Small intestine (tissue), 7 donors: ENCODE measurements at regions not wholly inside any gene's neighbourhood (a gene's known extent, or its start where the extent isn't known, plus 50 kb on each side); places are given as distances from the start of the nearest gene placed in this dataset.

ENCODE experiments used
- DNase-seq, 2 donors: peaks; one replicate each; pipeline versions ENCODE4 v3.0.0 to v3.0.0-alpha.2; 2013
- FAIRE-seq: peaks from 2 replicates; lab custom pipeline; 2012; peaks lifted over from hg19 to GRCh38; lab: Jason Lieb, UNC
- H3K27ac ChIP-seq, 3 donors: one replicate each; pipeline ENCODE4 v1.5.1; 2013; ENCODE audit warnings: low read length in 2 of 3, mild to moderate bottlenecking in 2 of 3, control low read depth in 1 of 3, inconsistent platforms in 1 of 3, low read depth in 1 of 3, moderate library complexity in 1 of 3
- H3K27me3 ChIP-seq, 3 donors: one replicate each; pipeline ENCODE4 v1.6.1; 2013; ENCODE audit warnings: low read length in 3 of 3, inconsistent platforms in 1 of 3; ENCODE audit not compliant: control insufficient read depth in 3 of 3, insufficient read depth in 3 of 3
- H3K36me3 ChIP-seq, 3 donors: one replicate each; pipeline ENCODE4 v1.6.1; 2013; ENCODE audit warnings: low read length in 3 of 3, inconsistent platforms in 1 of 3, low read depth in 1 of 3, mild to moderate bottlenecking in 1 of 3, moderate library complexity in 1 of 3; ENCODE audit not compliant: control insufficient read depth in 3 of 3, insufficient read depth in 2 of 3
- H3K4me1 ChIP-seq, 3 donors: one replicate each; pipeline ENCODE4 v1.6.1; 2013; ENCODE audit warnings: low read length in 2 of 3, inconsistent platforms in 1 of 3, low read depth in 1 of 3, mild to moderate bottlenecking in 1 of 3, moderate library complexity in 1 of 3; ENCODE audit not compliant: control insufficient read depth in 3 of 3, insufficient read depth in 2 of 3
- H3K4me3 ChIP-seq, 3 donors: one replicate each; pipeline ENCODE4 v1.5.1; 2013; ENCODE audit warnings: low read length in 3 of 3, control low read depth in 1 of 3, inconsistent platforms in 1 of 3, low read depth in 1 of 3, mild to moderate bottlenecking in 1 of 3, moderate library complexity in 1 of 3
- H3K9me3 ChIP-seq, 2 donors: one replicate each; pipeline ENCODE4 v1.6.1; 2013; ENCODE audit warnings: low read depth in 1 of 2, low read length in 1 of 2; ENCODE audit not compliant: control insufficient read depth in 2 of 2, insufficient read depth in 1 of 2
- WGBS, 3 donors: extraction: QIAGEN DNeasy Blood & Tissue Kit; methylation state at CpG; one replicate each; pipeline ENCODE4 v1.1.7; 2013; 5-methylcytosine and 5-hydroxymethylcytosine counted together
- donor health status: healthy with polysubstance abuse.
- donor health status: control.
- donor health status: control.
- donor health status: Bipolar disorder and iron deficiency.
- donor health status: healthy.

DNA sequence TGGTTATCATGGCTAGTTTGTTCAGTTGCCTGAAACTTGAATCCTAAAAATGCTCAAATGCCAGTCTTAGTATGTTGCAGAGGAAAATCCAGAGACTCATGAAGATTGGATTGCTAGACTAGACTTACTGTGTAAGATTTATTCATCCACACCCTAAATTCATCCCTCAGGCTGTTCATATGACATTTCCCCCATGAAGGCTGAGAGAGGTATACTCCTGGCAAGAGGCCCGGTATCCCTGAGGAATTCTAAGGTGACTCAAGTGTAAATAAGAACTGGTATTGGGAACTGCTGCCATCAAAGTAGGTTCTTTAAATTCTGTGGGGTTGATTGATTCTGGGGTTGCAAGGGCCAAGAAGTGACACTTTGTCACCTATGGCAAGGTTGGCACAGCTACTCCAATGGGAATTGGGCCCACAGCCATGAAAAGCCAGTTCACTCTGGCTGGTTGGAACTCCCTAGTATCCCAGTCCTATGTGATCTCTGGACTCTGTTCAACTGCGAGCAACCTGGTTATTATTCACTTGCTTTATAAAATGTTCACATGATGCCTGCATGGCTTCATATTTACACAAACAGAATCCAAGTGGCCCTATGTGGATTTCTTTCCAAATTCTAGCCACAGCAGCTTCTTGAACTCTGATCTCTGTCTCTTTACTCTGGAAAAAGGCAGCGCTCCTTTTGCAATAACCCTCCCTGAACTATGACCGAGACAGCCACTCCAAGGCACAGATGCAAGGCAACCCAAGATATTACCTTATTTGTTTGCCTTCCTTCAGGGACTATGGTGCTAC lies 429.1 kb downstream of the CBLN2 start:
- Histone ChIP-seq H3K27me3 (no peaks in the 10 kb centered on the region), H3K4me3 (no peak overlapping the region), H3K36me3 (no peaks in the 10 kb centered on the region), H3K27ac (peak overlapping the region in 1 of 3 donors; percentile 82), H3K9me3 (no peaks in the 10 kb centered on the region), H3K4me1 (peaks cover 0 to 7% (median 0%) of the 10 kb centered on the region in 3 donors)
- DNase-seq (peak in 1 of 2 donors; percentile 58), FAIRE-seq (no peak)
- 35 to 67% (median 41%) methylated on average over 4 of the region's 4 CpGs for WGBS, 3 donors

DNA sequence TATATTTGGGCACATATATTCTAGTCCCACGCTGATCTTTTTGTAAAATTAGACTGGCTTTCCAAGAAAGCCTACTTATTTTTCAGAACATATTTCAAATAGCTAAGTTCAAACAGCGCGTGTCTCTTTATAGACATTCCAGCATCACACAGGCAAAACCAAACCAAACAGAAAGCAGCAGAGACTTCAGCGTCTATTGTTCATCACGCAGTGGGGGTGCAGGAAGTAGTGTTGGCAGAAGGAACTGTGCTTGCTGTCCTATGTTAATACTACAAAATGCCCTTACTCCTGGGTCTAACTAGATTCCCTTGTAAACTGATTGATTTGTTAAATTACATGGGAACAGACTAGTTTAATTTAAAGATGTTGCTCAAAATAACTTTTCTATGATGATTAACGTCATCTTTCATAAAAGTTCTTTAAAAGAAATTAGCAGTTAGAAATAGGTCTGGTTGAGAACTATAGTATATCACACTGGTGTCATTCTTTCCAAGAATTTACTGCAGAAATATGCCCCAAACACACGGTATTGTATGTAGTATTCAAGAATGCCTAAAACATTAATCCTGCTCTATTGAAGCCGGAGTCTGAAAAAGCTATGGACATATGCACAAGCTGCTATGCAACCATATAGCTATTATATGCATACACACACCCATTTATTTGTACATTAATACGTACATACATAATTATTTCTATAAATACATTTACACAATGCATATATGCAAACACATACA lies 436.3 kb downstream of the CBLN2 start:
- WGBS, 3 donors = 34 to 49% (median 38%) methylated on average over 9 of the region's 9 CpGs
- FAIRE-seq = no peak

DNA sequence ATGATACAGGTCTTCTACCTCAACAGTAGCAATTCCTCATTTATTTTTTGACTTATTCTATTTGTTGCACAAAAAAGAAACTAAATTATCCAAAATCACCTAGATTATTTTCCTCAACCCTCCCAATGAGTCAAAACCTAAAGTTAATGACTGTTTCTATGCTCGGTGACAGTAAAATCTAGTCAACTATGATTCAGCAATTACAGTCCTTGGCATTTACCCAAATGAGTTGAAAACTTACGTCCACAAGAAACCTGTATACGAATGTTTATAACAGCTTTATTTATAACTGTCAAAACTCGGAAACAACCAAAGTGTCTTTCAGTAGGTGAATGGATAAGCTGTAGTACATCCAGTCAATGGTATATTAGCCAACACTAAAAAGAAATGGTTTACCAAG lies 439.3 kb downstream of the CBLN2 start:
- FAIRE-seq (no peak), DNase-seq (no peak)
- H3K4me1 ChIP-seq = no peaks in the 10 kb centered on the region
- H3K27ac ChIP-seq = no peak overlapping the region
- H3K4me3 ChIP-seq = no peak overlapping the region
- no peaks in the 10 kb centered on the region for H3K36me3 ChIP-seq
- WGBS, 3 donors = 68 to 82% (median 82%) methylated on average over 4 of the region's 4 CpGs
- H3K27me3 ChIP-seq = no peaks in the 10 kb centered on the region
- H3K9me3 ChIP-seq = no peaks in the 10 kb centered on the region

More for the DNA sequence above, 436.3 kb downstream of the CBLN2 start:
- DNase-seq = peak in 1 of 2 donors; percentile 3
- Histone ChIP-seq H3K36me3 (no peaks in the 10 kb centered on the region), H3K27ac (no peak overlapping the region), H3K27me3 (no peaks in the 10 kb centered on the region), H3K9me3 (no peaks in the 10 kb centered on the region), H3K4me1 (no peaks in the 10 kb centered on the region), H3K4me3 (no peak overlapping the region)

DNA sequence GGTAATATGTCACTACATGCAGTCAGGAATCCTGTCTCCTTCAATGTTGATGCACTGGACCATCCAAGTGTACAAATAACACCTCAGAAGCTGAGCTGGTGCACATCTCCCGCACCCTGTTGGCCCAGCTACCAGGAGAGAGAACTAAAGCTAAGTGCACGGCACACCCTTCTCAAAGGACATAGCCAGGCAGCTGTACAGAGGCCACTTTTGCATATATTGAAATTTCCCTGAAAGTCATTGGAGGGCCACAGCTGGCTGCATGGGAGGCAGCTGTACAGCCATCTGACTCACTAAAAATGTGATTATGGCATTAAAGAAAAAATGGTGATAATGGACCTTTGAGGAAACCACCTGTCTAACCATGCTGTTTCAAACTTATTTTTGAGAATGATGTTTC lies 441.7 kb downstream of the CBLN2 start:
- DNase-seq = no peak
- Histone ChIP-seq H3K27ac (no peak overlapping the region), H3K27me3 (no peaks in the 10 kb centered on the region), H3K4me1 (no peaks in the 10 kb centered on the region), H3K9me3 (no peaks in the 10 kb centered on the region), H3K4me3 (no peak overlapping the region), H3K36me3 (no peaks in the 10 kb centered on the region)
- FAIRE-seq = no peak
- WGBS, 3 donors = 46 to 65% (median 47%) methylated on average over 2 of the region's 2 CpGs

DNA sequence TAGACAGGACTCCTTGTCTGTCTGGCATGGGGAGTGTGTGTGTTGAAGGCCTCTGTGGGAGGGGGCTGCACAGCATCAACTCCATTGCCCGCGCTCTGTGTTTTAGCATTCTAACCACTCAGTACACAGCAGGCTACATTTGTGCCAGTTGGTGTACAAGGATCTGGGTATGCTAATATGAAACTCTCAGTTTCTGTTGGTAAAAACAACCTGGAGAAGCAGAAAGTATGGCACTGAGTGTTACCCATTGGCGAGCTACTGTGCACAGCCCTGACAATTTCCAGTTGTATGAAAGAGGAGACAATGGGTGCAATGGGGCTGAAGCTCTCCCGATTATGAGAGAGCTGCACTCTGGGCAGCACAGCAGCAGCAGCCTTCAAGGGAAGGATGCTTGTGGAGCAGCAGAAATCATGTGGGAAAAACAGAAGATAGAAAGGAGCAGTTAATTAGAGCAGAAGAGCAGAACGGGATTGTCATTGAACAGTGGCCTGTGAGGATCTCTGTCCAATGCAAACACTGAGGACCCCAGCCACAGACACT lies 443.6 kb downstream of the CBLN2 start:
- 78 to 84% (median 80%) methylated on average over 5 of the region's 5 CpGs for WGBS, 3 donors
- Histone ChIP-seq H3K9me3 (no peaks in the 10 kb centered on the region), H3K27me3 (no peaks in the 10 kb centered on the region), H3K4me1 (no peaks in the 10 kb centered on the region), H3K27ac (no peak overlapping the region), H3K36me3 (no peaks in the 10 kb centered on the region), H3K4me3 (no peak overlapping the region)
- DNase-seq (no peak), FAIRE-seq (no peak)

DNA sequence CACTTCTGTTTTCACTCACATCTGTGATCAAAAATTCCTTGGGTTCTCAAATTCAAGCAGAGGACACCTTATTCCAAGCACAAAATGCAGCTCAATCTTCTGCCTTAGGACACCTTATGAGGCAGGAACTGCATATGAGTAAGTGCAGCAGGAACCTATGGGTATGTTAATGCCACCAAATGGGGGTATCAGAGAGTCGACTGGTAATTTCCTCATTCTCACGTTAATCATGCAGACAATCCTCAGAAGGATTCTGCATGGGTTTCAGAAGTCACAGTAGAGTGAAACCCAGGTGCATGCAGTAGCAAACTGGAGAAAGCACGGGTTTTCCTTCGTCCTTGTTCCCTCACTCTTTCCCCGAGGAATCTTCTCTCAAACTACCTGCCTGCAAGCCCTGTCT lies 452.8 kb downstream of the CBLN2 start:
- H3K27ac ChIP-seq = no peak overlapping the region
- no peaks in the 10 kb centered on the region for H3K36me3 ChIP-seq
- DNase-seq = no peak
- H3K4me3 ChIP-seq = no peak overlapping the region
- H3K4me1 ChIP-seq = no peaks in the 10 kb centered on the region
- no peaks in the 10 kb centered on the region for H3K9me3 ChIP-seq
- no peak for FAIRE-seq
- no peaks in the 10 kb centered on the region for H3K27me3 ChIP-seq
- WGBS, 3 donors = 37 to 52% (median 41%) methylated on average over 5 of the region's 5 CpGs

DNA sequence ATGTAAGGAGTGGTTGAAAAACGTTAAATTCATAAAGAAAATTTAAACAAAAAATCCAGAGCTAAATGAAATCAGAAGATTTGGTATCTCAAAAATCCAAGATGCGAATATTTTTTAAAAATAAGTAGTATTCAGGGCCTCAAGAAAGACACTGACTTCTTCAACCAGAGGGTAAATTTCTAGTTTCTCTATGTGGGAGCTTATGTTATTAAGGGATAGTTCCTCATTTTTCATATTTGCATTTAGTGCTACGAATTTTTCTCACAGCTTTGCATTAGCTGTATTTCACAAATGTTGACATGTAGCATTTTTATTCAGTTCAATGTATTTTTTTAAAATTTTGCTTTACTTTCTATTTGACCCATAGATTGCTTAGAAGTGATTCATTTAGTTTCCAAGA lies 454.7 kb downstream of the CBLN2 start:
- Histone ChIP-seq H3K9me3 (no peaks in the 10 kb centered on the region), H3K27me3 (no peaks in the 10 kb centered on the region), H3K27ac (no peak overlapping the region), H3K4me3 (no peak overlapping the region), H3K36me3 (no peaks in the 10 kb centered on the region), H3K4me1 (no peaks in the 10 kb centered on the region)
- FAIRE-seq (no peak), DNase-seq (no peak)
- 54 to 67% (median 56%) methylated on average over 3 of the region's 3 CpGs for WGBS, 3 donors

DNA sequence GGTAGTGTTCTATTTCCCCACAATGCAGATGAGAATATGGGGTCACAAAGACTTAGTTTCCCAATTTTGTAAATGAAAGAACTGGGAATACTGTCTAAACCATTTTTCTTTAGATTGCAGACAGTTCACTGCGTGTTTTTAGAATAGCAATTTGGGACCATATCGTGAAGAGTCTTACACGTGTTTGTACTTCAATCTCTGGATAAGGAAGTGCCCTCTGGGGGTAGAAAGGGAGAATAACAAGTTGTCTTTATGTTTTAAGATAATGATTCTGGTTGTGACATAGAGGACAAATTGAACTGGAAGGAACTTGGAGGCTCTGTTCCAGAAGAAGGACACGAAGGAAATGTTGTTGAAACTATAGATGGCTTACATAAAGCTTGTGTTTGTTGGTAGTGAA lies 457.7 kb downstream of the CBLN2 start:
- no peaks in the 10 kb centered on the region for H3K4me1 ChIP-seq
- no peak overlapping the region for H3K4me3 ChIP-seq
- DNase-seq (peak; percentile 3 to 18), FAIRE-seq (no peak)
- H3K9me3 ChIP-seq = no peaks in the 10 kb centered on the region
- H3K36me3 ChIP-seq = no peaks in the 10 kb centered on the region
- no peaks in the 10 kb centered on the region for H3K27me3 ChIP-seq
- WGBS, 3 donors = 12 to 17% (median 14%) methylated on average over 4 of the region's 4 CpGs
- no peak overlapping the region for H3K27ac ChIP-seq
